Colonic mucosa (tissue), 4 donors: ENCODE measurements at regions not wholly inside any gene's neighbourhood (a gene's known extent, or its start where the extent isn't known, plus 50 kb on each side); places are given as distances from the start of the nearest gene placed in this dataset.

Experiments used
- DNase-seq: peaks from one replicate; pipeline ENCODE4 v3.0.0-alpha.2; 2020
- H3K27ac ChIP-seq: fragments of 200-600 bp; one replicate; pipeline ENCODE4 v1.8.0; 2021
- H3K27me3 ChIP-seq: fragments of 200-600 bp; one replicate; pipeline ENCODE4 v1.8.0; 2021
- H3K36me3 ChIP-seq: fragments of 200-600 bp; one replicate; pipeline ENCODE4 v1.8.0; 2021
- H3K4me1 ChIP-seq: fragments of 200-600 bp; one replicate; pipeline ENCODE4 v1.8.0; 2021; ENCODE audit warnings: mild to moderate bottlenecking
- H3K4me3 ChIP-seq: fragments of 200-600 bp; one replicate; pipeline ENCODE4 v1.8.0; 2021
- H3K9ac ChIP-seq, 2 donors: one replicate each; pipeline ENCODE4 v1.7.0; 2013; ENCODE audit warnings: control low read depth in 2 of 2, low read depth in 2 of 2, low read length in 2 of 2
- H3K9me3 ChIP-seq: fragments of 200-600 bp; one replicate; pipeline ENCODE4 v1.8.0; 2021
- intact Hi-C: fragments of 100-400 bp; cut with DNase I; formaldehyde crosslinking; loops from one replicate; pipeline ENCODE4 v1.14.1; 2022
- TF ChIP-seq, protein P1 (sequence below): fragments of 200-600 bp; IDR thresholded peaks from one replicate; pipeline ENCODE4 v1.8.0; 2022; ENCODE audit warnings: antibody characterized with exemption, mild to moderate bottlenecking
- donor health status: healthy.
- donor health status: DM: no; HTN: no; CAD: no.
- donor health status: DM: no; HTN: no; CAD: no.

DNA sequence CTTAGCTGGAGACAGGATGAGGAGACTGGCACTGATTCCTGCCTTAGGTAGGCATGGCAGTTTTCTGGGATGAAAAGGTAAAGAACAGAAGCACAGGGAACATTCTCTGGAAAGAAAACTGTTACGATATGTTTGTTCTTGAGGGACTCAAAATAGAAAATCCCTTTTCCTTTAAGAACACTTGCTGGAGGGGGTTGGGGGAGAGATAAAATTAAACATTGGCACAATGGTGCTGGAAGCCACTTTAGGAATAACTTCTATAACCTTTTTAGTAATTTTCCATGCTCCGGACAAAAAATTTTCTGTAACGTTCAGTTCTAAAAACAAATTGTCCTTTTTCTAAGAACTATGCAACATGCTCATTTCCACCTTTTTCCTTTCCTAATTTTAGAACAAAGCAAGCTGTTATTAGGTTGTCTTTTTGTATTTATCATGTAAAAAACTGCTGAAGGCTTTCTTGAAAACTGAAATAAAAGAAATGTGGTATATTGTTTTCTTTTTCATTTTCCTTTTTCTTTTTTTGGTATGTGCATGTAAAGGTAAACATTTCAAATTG is 343.8 kb downstream of the EPHA4 start:
- TF ChIP-seq, protein P1, sequence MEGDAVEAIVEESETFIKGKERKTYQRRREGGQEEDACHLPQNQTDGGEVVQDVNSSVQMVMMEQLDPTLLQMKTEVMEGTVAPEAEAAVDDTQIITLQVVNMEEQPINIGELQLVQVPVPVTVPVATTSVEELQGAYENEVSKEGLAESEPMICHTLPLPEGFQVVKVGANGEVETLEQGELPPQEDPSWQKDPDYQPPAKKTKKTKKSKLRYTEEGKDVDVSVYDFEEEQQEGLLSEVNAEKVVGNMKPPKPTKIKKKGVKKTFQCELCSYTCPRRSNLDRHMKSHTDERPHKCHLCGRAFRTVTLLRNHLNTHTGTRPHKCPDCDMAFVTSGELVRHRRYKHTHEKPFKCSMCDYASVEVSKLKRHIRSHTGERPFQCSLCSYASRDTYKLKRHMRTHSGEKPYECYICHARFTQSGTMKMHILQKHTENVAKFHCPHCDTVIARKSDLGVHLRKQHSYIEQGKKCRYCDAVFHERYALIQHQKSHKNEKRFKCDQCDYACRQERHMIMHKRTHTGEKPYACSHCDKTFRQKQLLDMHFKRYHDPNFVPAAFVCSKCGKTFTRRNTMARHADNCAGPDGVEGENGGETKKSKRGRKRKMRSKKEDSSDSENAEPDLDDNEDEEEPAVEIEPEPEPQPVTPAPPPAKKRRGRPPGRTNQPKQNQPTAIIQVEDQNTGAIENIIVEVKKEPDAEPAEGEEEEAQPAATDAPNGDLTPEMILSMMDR, result no peak

DNA sequence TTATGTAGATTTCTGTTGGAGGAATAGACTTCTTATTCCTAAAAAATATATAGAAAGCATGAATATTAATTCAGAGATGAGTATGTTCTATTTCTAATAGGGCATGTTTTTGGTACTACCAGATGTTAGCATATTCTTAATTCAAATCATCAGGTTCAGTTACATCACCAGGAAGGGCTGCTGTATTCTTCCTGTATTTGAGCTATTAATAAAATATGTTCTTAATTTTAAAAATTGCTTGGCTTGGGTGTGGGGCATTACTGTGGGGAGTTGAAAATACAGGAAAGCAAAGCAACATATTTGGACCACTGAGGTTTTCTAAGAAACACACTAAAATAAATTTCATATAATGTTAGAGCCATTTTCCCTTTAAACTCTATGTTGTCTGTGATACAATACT is 343.0 kb downstream of the EPHA4 start:
- Histone ChIP-seq H3K27ac (no peak overlapping the region), H3K9ac (no peak overlapping the region), H3K4me3 (no peak overlapping the region), H3K4me1 (no peaks in the 10 kb centered on the region), H3K27me3 (no peaks in the 10 kb centered on the region), H3K36me3 (no peaks in the 10 kb centered on the region), H3K9me3 (no peaks in the 10 kb centered on the region)
- TF ChIP-seq, protein P1, result no peak
- intact Hi-C loops, result no loop called here
- no peak for DNase-seq

More for the DNA sequence above, 343.8 kb downstream of the EPHA4 start:
- no peaks in the 10 kb centered on the region for H3K4me1 ChIP-seq
- H3K9ac ChIP-seq, result no peak overlapping the region
- no peaks in the 10 kb centered on the region for H3K27me3 ChIP-seq
- no peaks in the 10 kb centered on the region for H3K9me3 ChIP-seq
- intact Hi-C loops, result no loop called here
- DNase-seq, result no peak
- no peak overlapping the region for H3K27ac ChIP-seq
- no peak overlapping the region for H3K4me3 ChIP-seq
- H3K36me3 ChIP-seq, result no peaks in the 10 kb centered on the region

DNA sequence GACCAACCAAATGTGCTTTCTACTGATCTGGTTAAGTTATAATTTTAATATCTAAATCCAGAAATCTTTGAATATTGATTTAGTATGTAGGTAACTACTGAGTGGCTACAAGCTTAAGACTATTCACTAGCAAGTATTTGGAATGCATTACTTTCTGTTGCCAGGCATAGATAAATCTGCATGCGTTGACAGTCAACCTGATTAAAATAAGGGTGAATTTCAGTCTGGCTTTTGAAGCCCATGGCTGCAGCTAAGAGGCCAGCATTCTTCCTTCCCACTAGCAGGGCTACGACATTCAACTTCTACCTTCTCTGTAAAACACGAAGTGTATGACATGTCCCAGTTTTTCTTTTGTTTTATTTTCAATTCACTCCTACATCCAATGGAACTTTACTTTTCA is 340.6 kb downstream of the EPHA4 start:
- Histone ChIP-seq H3K36me3 (no peaks in the 10 kb centered on the region), H3K4me3 (no peak overlapping the region), H3K9me3 (no peaks in the 10 kb centered on the region), H3K27ac (no peak overlapping the region), H3K27me3 (no peaks in the 10 kb centered on the region), H3K4me1 (no peaks in the 10 kb centered on the region), H3K9ac (no peak overlapping the region)
- DNase-seq, result no peak
- TF ChIP-seq, protein P1, result no peak
- intact Hi-C loops, result no loop called here

DNA sequence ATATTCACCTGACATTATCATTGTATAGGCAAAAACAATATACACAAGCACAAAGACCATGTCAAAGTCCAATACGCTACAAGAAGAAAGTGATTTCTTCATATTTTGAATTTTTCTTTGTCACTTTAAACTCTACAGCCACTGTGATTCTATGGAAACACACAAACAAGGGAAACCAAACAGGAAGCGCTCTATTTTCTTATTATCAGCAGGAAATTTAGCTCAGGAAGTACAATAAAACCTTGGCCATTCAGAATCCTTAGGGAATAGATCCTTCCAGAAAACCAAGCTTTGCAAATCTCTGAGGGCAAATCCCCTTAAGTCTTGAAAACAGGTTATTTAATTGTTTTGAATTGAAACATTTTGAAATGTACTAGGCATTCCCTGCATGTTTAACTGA is 336.2 kb downstream of the EPHA4 start:
- intact Hi-C loops, result no loop called here
- no peak for DNase-seq

DNA sequence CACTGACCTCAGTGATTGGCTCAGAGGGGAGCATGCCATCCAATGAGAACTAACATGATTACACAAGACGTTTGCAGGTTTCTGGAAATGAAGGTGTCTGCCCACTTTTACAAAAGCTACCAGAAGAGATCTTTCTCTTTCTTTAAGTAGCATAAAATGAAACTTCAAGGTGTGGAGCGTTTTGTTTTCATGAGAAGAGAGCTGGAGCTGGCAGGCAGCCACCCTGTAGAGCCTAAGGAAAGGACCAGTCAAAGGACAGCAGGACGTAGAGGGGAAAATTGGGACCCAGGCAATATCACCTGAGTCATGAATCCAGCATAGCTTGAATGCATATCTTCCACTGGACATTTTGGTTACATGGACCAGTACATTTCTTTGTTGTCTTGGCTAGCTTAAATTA is 331.0 kb downstream of the EPHA4 start:
- intact Hi-C loops, result no loop called here
- TF ChIP-seq, protein P1, result no peak
- no peaks in the 10 kb centered on the region for H3K9me3 ChIP-seq

More for the DNA sequence above, 336.2 kb downstream of the EPHA4 start:
- TF ChIP-seq, protein P1, result no peak
- Histone ChIP-seq H3K4me1 (no peaks in the 10 kb centered on the region), H3K4me3 (no peak overlapping the region), H3K36me3 (no peaks in the 10 kb centered on the region), H3K27me3 (no peaks in the 10 kb centered on the region), H3K27ac (no peak overlapping the region), H3K9me3 (no peaks in the 10 kb centered on the region), H3K9ac (no peak overlapping the region)

More for the DNA sequence above, 331.0 kb downstream of the EPHA4 start:
- DNase-seq, result no peak
- Histone ChIP-seq H3K4me1 (no peaks in the 10 kb centered on the region), H3K36me3 (no peaks in the 10 kb centered on the region), H3K4me3 (no peak overlapping the region), H3K27ac (no peak overlapping the region), H3K27me3 (no peaks in the 10 kb centered on the region), H3K9ac (no peak overlapping the region)
